ENCODE measurements at regions not wholly inside any gene's neighbourhood (a gene's known extent, or its start where the extent isn't known, plus 50 kb on each side); places are given as distances from the start of the nearest gene placed in this dataset.

GRCh38 chr16:52022980-52023379 lies 524.0 kb downstream of the TOX3 start:
- TF ChIP-seq CTCF (IDR thresholded peaks at IDR 0.05), result no peak
- TF ChIP-seq POLR2A (IDR thresholded peaks at IDR 0.05), result no peak
- no peak for TF ChIP-seq EP300 (IDR thresholded peaks at IDR 0.05; ENCODE audit: low read depth)
- TF ChIP-seq POLR2AphosphoS5 (IDR thresholded peaks at IDR 0.05), result no peak

Measured in transverse colon (tissue), 4 donors.